Stimulated activated CD4-positive, alpha-beta T cell treated with anti-CD3 and anti-CD28 coated beads, Interleukin-12 subunit alpha, Interleukin-12 subunit beta, amount 100 ng/mL, for 4 hours (primary cell): ENCODE measurements at regions not wholly inside any gene's neighbourhood (a gene's known extent, or its start where the extent isn't known, plus 50 kb on each side); places are given as distances from the start of the nearest gene placed in this dataset.

Source experiments
- DNase-seq: peaks from one replicate; pipeline ENCODE4 v3.0.0-alpha.2; 2020

- no peak for DNase-seq
These were observed 223.8 kb upstream of the BOD1L1 start for GRCh38 chr4:13851085-13851940.

GRCh38 chr4:13852411-13852810, 224.9 kb upstream of the BOD1L1 start:
- no peak for DNase-seq

- DNase-seq, result no peak
These were observed 228.9 kb upstream of the BOD1L1 start for GRCh38 chr4:13856387-13856786.

GRCh38 chr4:13857397-13857796, 229.9 kb upstream of the BOD1L1 start:
- no peak for DNase-seq

- DNase-seq, result no peak
These were observed 230.3 kb upstream of the BOD1L1 start for GRCh38 chr4:13857800-13858199.

GRCh38 chr4:13859423-13859822, 231.9 kb upstream of the BOD1L1 start:
- DNase-seq, result no peak

- no peak for DNase-seq
These were observed 232.6 kb upstream of the BOD1L1 start for GRCh38 chr4:13860126-13860525.

- no peak for DNase-seq
These were observed 238.5 kb upstream of the BOD1L1 start for GRCh38 chr4:13865871-13866669.

GRCh38 chr4:13866881-13867280, 239.4 kb upstream of the BOD1L1 start:
- no peak for DNase-seq

- DNase-seq, result no peak
These were observed 244.6 kb upstream of the BOD1L1 start for GRCh38 chr4:13872155-13872554.

- no peak for DNase-seq
These were observed 245.4 kb upstream of the BOD1L1 start for GRCh38 chr4:13872955-13873354.

GRCh38 chr4:13875181-13875580, 247.7 kb upstream of the BOD1L1 start:
- DNase-seq, result no peak

GRCh38 chr4:13876131-13876530, 248.6 kb upstream of the BOD1L1 start:
- no peak for DNase-seq

- DNase-seq, result no peak
These were observed 249.4 kb upstream of the BOD1L1 start for GRCh38 chr4:13876940-13877339.

GRCh38 chr4:13877626-13878025, 250.1 kb upstream of the BOD1L1 start:
- DNase-seq, result no peak

GRCh38 chr4:13881892-13882291, 254.4 kb upstream of the BOD1L1 start:
- DNase-seq, result no peak

- DNase-seq, result no peak
These were observed 259.5 kb upstream of the BOD1L1 start for GRCh38 chr4:13887010-13887409.

- DNase-seq, result no peak
These were observed 260.6 kb upstream of the BOD1L1 start for GRCh38 chr4:13888112-13888511.

GRCh38 chr4:13891544-13891939, 264.0 kb upstream of the BOD1L1 start:
- no peak for DNase-seq

GRCh38 chr4:13892739-13893105, 265.2 kb upstream of the BOD1L1 start:
- DNase-seq, result no peak

GRCh38 chr4:13893211-13893610, 265.7 kb upstream of the BOD1L1 start:
- DNase-seq, result no peak

GRCh38 chr4:13893987-13894386, 266.5 kb upstream of the BOD1L1 start:
- DNase-seq, result no peak

- no peak for DNase-seq
These were observed 273.3 kb upstream of the BOD1L1 start for GRCh38 chr4:13900780-13901179.

- no peak for DNase-seq
These were observed 274.6 kb upstream of the BOD1L1 start for GRCh38 chr4:13902146-13902545.
